ENCODE measurements at regions not wholly inside any gene's neighbourhood (a gene's known extent, or its start where the extent isn't known, plus 50 kb on each side); places are given as distances from the start of the nearest gene placed in this dataset.

GRCh38 chr2:216576616-216577015 is 56.6 kb upstream of the IGFBP2 start:
- no peak for TF ChIP-seq CTCF (IDR thresholded peaks at IDR 0.05)
- no peak for TF ChIP-seq POLR2A (IDR thresholded peaks at IDR 0.05)
